GM23338 (cell line): ENCODE measurements at regions not wholly inside any gene's neighbourhood (a gene's known extent, or its start where the extent isn't known, plus 50 kb on each side); places are given as distances from the start of the nearest gene placed in this dataset.

Experiments
- EZH2 ChIP-seq: fragments of 200-600 bp; sonication (generic); IDR thresholded peaks from one replicate; pipeline ENCODE4 v1.8.0; 2017; ENCODE audit warnings: antibody characterized with exemption, mild to moderate bottlenecking, low read depth; ENCODE audit not compliant: unreplicated experiment
- POLR2AphosphoS5 ChIP-seq: IDR thresholded peaks from 2 replicates; pipeline ENCODE4 v1.6.1; 2016; ENCODE audit warnings: antibody characterized with exemption, low read depth
- TF ChIP-seq, protein P1 (sequence below), 2 experiments: fragments of 200-600 bp in 1 of 2; sonication (generic) in 1 of 2; conservative IDR thresholded peaks; 2 replicates each; pipeline versions ENCODE4 v1.5.1 to v1.6.1; 2016 to 2017; ENCODE audit warnings: antibody characterized with exemption in 2 of 2, low read depth in 2 of 2, mild to moderate bottlenecking in 2 of 2, moderate library complexity in 1 of 2

- no peak for TF ChIP-seq POLR2AphosphoS5
- TF ChIP-seq, protein P1, sequence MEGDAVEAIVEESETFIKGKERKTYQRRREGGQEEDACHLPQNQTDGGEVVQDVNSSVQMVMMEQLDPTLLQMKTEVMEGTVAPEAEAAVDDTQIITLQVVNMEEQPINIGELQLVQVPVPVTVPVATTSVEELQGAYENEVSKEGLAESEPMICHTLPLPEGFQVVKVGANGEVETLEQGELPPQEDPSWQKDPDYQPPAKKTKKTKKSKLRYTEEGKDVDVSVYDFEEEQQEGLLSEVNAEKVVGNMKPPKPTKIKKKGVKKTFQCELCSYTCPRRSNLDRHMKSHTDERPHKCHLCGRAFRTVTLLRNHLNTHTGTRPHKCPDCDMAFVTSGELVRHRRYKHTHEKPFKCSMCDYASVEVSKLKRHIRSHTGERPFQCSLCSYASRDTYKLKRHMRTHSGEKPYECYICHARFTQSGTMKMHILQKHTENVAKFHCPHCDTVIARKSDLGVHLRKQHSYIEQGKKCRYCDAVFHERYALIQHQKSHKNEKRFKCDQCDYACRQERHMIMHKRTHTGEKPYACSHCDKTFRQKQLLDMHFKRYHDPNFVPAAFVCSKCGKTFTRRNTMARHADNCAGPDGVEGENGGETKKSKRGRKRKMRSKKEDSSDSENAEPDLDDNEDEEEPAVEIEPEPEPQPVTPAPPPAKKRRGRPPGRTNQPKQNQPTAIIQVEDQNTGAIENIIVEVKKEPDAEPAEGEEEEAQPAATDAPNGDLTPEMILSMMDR (conservative IDR thresholded peaks at IDR 0.05; ENCODE audit: low read depth in 2 of 2), result no peak
- no peak for TF ChIP-seq EZH2
Measured at GRCh38 chr11:16554361-16554760, 184.1 kb upstream of the C11orf58 start.
